ENCODE measurements at regions not wholly inside any gene's neighbourhood (a gene's known extent, or its start where the extent isn't known, plus 50 kb on each side); places are given as distances from the start of the nearest gene placed in this dataset.
A peak's percentile ranks its signal among the peaks of the same experiment; 100 is the strongest.

DNA sequence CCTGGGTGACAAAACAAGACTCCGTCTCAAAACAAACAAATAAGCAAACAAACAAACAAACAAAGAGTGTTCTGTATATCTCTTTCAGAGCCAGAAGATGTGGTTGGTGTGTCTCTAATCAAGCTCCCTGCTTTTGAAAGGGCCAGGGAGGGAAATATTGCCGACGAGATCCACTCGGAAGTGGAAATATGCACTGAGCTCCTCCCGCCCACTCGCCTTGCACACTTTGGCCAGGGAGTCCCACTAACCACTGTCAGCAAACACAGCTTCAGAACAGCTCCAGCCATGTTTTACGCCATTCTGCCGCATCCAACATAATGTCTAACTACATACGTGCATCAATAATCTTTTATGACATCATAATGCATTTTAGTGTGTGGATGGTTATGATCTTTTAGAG lies 155.5 kb upstream of the VSTM2B start:
- Histone ChIP-seq H3K27ac (no peak overlapping the region), H3K4me3 (no peak overlapping the region), H3K36me3 (no peaks in the 10 kb centered on the region), H3K27me3 (ENCODE audit: low read depth) (peaks cover 18% of the 10 kb centered on the region), H3K9me3 (no peaks in the 10 kb centered on the region), H3K4me1 (no peaks in the 10 kb centered on the region)
- intact Hi-C loops (cut with DNase I) = no loop called here
- TF ChIP-seq, protein P1, sequence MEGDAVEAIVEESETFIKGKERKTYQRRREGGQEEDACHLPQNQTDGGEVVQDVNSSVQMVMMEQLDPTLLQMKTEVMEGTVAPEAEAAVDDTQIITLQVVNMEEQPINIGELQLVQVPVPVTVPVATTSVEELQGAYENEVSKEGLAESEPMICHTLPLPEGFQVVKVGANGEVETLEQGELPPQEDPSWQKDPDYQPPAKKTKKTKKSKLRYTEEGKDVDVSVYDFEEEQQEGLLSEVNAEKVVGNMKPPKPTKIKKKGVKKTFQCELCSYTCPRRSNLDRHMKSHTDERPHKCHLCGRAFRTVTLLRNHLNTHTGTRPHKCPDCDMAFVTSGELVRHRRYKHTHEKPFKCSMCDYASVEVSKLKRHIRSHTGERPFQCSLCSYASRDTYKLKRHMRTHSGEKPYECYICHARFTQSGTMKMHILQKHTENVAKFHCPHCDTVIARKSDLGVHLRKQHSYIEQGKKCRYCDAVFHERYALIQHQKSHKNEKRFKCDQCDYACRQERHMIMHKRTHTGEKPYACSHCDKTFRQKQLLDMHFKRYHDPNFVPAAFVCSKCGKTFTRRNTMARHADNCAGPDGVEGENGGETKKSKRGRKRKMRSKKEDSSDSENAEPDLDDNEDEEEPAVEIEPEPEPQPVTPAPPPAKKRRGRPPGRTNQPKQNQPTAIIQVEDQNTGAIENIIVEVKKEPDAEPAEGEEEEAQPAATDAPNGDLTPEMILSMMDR (IDR thresholded peaks at IDR 0.05) = no peak
- ATAC-seq = no peak
- DNase-seq = no peak

DNA sequence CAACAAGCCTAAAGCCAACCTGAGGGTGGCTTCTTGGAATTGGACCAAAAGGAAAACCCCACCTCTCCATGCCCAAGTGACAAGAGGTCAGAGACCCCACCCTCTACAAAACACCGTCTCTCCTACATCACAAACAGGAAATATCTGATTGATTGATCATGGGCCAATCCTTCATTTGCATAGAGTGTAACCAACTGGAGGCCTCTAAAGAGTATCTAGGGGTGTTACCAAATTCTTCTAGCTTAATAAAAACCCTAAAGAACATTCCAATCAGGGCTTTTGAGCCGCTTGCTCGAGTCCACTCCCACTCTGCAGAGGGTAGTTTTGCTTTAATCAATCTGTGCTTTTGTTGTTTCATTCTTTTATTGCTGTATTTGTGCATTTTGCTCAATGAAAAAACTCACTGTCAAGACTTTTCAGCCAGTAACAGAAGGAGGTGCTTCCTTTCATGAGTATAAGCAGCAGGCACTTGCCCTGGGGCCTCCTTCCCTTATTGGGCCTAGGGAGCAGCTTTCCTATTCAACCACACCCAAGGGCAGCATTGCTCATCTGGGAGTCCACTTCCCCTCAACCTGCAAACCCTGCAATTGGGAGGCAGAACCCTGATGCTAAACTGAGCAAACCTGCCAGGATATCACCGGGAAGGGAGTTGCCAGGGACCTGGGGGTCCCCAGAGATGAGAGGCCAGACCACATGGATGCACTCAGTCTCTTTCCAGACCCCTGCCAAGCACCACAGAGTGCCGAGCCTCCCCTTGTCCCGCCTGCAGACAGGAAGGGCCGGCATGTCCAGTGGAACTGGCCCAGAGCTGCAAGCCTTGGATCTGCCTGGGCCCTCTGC lies 154.3 kb upstream of the VSTM2B start:
- H3K4me3 ChIP-seq = no peak overlapping the region
- no peak for ATAC-seq

DNA sequence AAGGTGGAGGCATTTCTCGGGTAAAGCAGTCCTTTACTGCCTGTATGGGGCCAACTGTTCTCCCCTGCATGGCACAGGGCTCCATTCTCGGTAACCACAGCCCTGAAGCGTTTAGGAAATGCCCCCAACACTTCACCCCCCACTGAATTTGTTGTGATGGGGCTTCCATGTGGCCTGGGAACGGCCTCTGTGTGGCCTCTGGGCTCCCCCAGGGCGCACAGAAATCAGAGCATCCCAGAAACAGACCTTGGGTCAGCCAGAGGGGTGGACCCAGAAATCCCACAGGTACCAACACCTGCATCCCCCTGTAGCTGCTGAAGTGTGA lies 153.7 kb upstream of the VSTM2B start:
- ATAC-seq (no peak), DNase-seq (no peak)
- Histone ChIP-seq H3K9me3 (no peaks in the 10 kb centered on the region), H3K27me3 (ENCODE audit: low read depth) (peaks cover 4% of the 10 kb centered on the region), H3K4me3 (no peak overlapping the region), H3K27ac (no peak overlapping the region), H3K4me1 (no peaks in the 10 kb centered on the region), H3K36me3 (no peaks in the 10 kb centered on the region)
- intact Hi-C loops (cut with DNase I) = no loop called here
- TF ChIP-seq, protein P1 (IDR thresholded peaks at IDR 0.05) = no peak

More for the DNA sequence above, 154.3 kb upstream of the VSTM2B start:
- intact Hi-C loops (cut with DNase I) = no loop called here
- peak; percentile 9 for DNase-seq
- TF ChIP-seq, protein P1 (IDR thresholded peaks at IDR 0.05) = no peak
- Histone ChIP-seq H3K4me1 (no peaks in the 10 kb centered on the region), H3K36me3 (no peaks in the 10 kb centered on the region), H3K27me3 (ENCODE audit: low read depth) (peaks cover 8% of the 10 kb centered on the region), H3K27ac (no peak overlapping the region), H3K9me3 (no peaks in the 10 kb centered on the region)

DNA sequence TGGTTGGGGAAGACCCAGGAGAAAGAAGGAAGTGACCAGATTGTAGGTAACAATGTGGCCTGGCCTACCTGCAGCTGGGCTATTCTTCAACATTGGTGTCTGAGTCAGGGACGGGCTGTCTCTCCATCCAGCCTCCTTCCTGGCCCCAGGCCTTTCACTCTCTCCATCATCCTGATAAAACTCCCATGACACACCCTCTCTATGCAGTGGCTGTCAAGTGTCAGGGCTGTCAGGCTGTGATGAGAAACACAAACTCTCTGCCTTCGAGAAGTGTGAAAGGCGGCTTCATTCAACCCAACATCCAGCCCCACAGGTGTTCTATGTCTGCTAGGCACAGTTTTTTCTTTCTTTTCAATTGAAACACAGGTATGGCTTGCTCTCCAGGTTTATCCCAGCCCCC lies 153.3 kb upstream of the VSTM2B start:
- TF ChIP-seq, protein P1 (IDR thresholded peaks at IDR 0.05) = no peak
- DNase-seq (no peak), ATAC-seq (no peak)
- Histone ChIP-seq H3K27ac (no peak overlapping the region), H3K27me3 (ENCODE audit: low read depth) (peaks cover 4% of the 10 kb centered on the region), H3K4me3 (no peak overlapping the region), H3K36me3 (no peaks in the 10 kb centered on the region), H3K9me3 (no peaks in the 10 kb centered on the region), H3K4me1 (no peaks in the 10 kb centered on the region)
- intact Hi-C loops (cut with DNase I) = no loop called here

DNA sequence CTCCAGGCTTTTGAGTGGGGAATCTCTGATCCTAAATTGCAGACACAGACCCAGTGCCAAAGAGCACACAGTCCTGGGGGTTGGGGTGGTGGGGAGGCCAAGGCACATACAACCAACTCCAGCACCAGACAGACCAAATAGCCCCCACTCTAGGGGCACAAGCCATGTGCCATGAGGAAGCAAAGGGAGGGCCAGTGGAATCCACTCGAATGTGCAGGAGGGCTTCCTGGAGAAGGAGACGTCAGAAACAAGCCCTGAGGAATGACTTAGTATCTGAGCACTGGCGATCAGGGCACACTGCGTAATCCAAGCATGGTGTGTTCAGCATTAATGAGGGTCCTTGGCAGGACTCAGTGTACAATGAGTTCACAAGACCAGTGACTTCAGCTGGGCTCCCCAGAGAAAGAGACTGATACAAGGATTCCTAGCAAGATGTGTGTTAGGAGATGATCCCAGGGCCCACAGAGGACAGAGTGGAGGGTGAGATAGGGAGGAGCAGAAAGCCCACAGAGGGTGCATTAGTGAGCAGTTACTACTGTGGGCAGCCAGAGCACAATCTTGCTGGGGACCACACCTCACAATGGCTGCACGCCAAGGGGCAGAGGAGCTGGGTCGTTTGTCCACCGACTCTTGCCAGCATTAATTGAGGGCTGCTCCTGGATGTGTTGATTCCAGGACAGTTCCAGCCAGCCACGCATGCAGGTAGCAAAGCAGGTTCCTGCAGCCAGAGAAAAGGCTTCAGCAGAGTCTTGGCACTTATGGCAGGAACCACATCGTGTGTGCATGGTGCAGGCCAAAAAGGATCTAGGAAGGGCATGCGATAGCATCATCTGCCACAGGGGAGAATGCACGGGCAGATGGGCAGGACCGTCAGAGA lies 152.6 kb upstream of the VSTM2B start:
- Histone ChIP-seq H3K4me1 (no peaks in the 10 kb centered on the region), H3K4me3 (no peak overlapping the region), H3K9me3 (no peaks in the 10 kb centered on the region), H3K36me3 (no peaks in the 10 kb centered on the region), H3K27ac (no peak overlapping the region), H3K27me3 (ENCODE audit: low read depth) (peaks cover 4% of the 10 kb centered on the region)
- TF ChIP-seq, protein P1 (IDR thresholded peaks at IDR 0.05) = no peak
- intact Hi-C loops (cut with DNase I) = no loop called here
- peak; percentile 14 for DNase-seq
- ATAC-seq = no peak
